Neural progenitor cell (in vitro differentiated cells): ENCODE measurements at regions not wholly inside any gene's neighbourhood (a gene's known extent, or its start where the extent isn't known, plus 50 kb on each side); places are given as distances from the start of the nearest gene placed in this dataset.
"Not testable (repeated sequence)": the region's sequence is repeated elsewhere in the genome, so short reads cannot be mapped to it uniquely, and the experiment has no call there.

Experiments
- CTCF ChIP-seq: fragments of 200-600 bp; sonication (generic); IDR thresholded peaks from 2 replicates; pipeline ENCODE4 v1.5.1; 2017; ENCODE audit warnings: antibody characterized with exemption, mild to moderate bottlenecking
- EZH2phosphoT487 ChIP-seq: fragments of 200-600 bp; sonication (generic); IDR thresholded peaks from 2 replicates; pipeline ENCODE4 v1.6.1; 2017; ENCODE audit warnings: antibody characterized with exemption

DNA sequence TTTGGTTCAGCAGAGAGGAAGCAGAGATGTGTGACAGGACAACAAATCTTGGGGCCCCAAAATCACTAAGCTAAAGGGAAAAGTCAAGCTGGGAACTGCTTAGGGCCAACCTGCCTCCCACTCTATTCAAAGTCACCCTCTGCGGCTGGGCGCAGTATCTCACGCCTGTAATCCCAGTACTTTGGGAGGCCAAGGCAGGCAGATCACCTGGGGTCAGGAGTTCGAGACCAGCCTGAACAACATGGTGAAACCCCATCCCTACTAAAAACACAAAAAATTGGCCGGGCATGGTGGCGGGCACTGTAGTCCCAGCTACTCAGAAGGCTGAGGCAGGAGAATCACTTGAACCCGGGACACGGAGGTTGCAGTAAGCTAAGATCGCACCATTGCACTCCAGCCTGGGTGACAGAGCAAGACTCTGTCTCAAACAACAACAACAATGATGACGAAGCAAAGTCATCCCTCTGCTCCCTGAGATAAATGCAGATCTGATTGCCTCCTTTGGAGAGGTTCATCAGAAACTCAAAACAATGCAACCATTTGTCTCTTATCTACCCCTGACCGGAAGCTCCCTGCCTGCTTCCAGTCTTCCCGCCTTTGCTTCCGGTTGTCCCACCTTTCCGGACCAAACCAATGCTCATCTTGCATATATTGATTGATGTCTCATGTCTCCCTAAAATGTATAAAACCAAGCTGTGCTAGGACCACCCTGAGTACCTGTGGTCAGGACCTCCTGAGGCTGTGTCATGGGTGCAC is 136.4 kb upstream of the AFDN start:
- not testable (repeated sequence) for TF ChIP-seq CTCF, EZH2phosphoT487
